Spleen (tissue), 11 donors: ENCODE measurements at regions not wholly inside any gene's neighbourhood (a gene's known extent, or its start where the extent isn't known, plus 50 kb on each side); places are given as distances from the start of the nearest gene placed in this dataset.
"Not testable (repeated sequence)": the region's sequence is repeated elsewhere in the genome, so short reads cannot be mapped to it uniquely, and the experiment has no call there.

Experiments
- DNase-seq: peaks from one replicate; pipeline ENCODE4 v3.0.0-alpha.2; 2020
- H3K27ac ChIP-seq, 8 donors: fragments of 200-600 bp; sonication (generic) in 7 of 8; 1 replicate in 4 of 8; 2 replicates in 4 of 8; pipeline versions ENCODE4 v1.5.0 to v1.8.0; 2016 to 2021; ENCODE audit warnings: inconsistent platforms in 4 of 8, mild to moderate bottlenecking in 4 of 8, moderate library complexity in 1 of 8
- H3K27me3 ChIP-seq, 7 donors: fragments of 200-600 bp; sonication (generic) in 6 of 7; replicated peaks in 1 of 7; 1 replicate in 4 of 7; 2 replicates in 3 of 7; pipeline versions ENCODE4 v1.5.0 to v1.8.0; 2016 to 2021; ENCODE audit warnings: inconsistent platforms in 3 of 7, mild to moderate bottlenecking in 1 of 7
- H3K36me3 ChIP-seq, 6 donors: fragments of 200-600 bp; sonication (generic) in 5 of 6; 1 replicate in 4 of 6; 2 replicates in 2 of 6; pipeline versions ENCODE4 v1.5.0 to v1.8.0; 2016 to 2021; ENCODE audit warnings: inconsistent platforms in 2 of 6
- H3K4me1 ChIP-seq, 6 donors: fragments of 200-600 bp; sonication (generic) in 5 of 6; 1 replicate in 3 of 6; 2 replicates in 3 of 6; pipeline versions ENCODE4 v1.5.0 to v1.8.0; 2016 to 2021; ENCODE audit warnings: inconsistent platforms in 3 of 6
- H3K4me3 ChIP-seq, 8 donors: fragments of 200-600 bp; sonication (generic) in 7 of 8; 1 replicate in 4 of 8; 2 replicates in 4 of 8; pipeline versions ENCODE4 v1.5.0 to v1.8.0; 2016 to 2021; ENCODE audit warnings: inconsistent platforms in 4 of 8, mild to moderate bottlenecking in 4 of 8, moderate library complexity in 2 of 8
- H3K9me3 ChIP-seq, 8 donors: fragments of 200-600 bp; sonication (generic) in 7 of 8; 1 replicate in 4 of 8; 2 replicates in 4 of 8; pipeline versions ENCODE4 v1.5.0 to v1.8.0; 2016 to 2021; ENCODE audit warnings: inconsistent platforms in 4 of 8
- POLR2A ChIP-seq, 3 donors: fragments of 450-650 bp; IDR thresholded peaks; one replicate each; pipeline ENCODE4 v1.5.1; 2017; ENCODE audit warnings: antibody characterized with exemption in 3 of 3, mild to moderate bottlenecking in 1 of 3
- POLR2AphosphoS5 ChIP-seq, 3 donors: sonication (generic); formaldehyde crosslinking; IDR thresholded peaks; one replicate each; pipeline ENCODE4 v1.5.1; 2017; ENCODE audit warnings: antibody characterized with exemption in 3 of 3
- WGBS, 5 donors: extraction: QIAGEN DNeasy Blood & Tissue Kit in 3 of 5; methylation state at CpG; one replicate each; pipeline versions ENCODE4 v1.1.5 to v1.1.7; 2013 to 2018; 5-methylcytosine and 5-hydroxymethylcytosine counted together
- intact Hi-C: fragments of 100-400 bp; cut with DNase I; formaldehyde crosslinking; loops from one replicate; pipeline ENCODE4 v1.15.0; 2023; ENCODE audit warnings: low total_unique reads
- TF ChIP-seq, protein P1 (sequence below), 11 experiments: fragments of 200-600 bp in 7 of 11; fragments of 450-650 bp in 4 of 11; sonication (generic) in 4 of 11; IDR thresholded peaks in 8 of 11; conservative IDR thresholded peaks in 3 of 11; 1 replicate in 7 of 11; 2 replicates in 4 of 11; pipeline versions ENCODE4 v1.4.0 to v1.8.0; 2016 to 2021; ENCODE audit warnings: antibody characterized with exemption in 11 of 11, inconsistent platforms in 4 of 11, mild to moderate bottlenecking in 1 of 11
- donor health status: healthy with polysubstance abuse.
- donor health status: DM: no; HTN: no; CAD: no; lungs with moderate emphysema.
- donor health status: DM: no; HTN: no; CAD: no.
- donor health status: Bipolar disorder and iron deficiency.
- donor health status: healthy.
- donor health status: DM: no; HTN: no; CAD: no.
- donor health status: DM: yes; HTN: yes; CAD: no.

DNA sequence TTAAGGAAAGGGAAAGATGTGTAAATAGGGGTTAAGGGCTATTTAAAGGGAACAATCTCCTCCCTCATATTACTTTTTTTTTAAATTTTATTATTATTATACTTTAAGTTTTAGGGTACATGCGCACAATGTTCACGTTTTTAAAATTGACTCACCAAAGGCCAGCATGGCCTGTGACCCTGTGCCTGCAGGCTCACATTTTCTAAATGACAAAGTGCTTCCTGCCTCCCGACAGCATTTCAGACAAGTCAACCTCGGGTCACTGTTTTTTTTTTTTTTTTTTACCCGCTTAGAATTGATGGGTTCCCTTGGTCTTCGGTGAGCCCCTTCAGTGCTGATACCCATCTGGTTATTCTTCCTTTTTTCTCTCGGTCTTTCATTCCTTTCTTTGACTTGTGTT, 70.4 kb upstream of the SCAF4 start:
- WGBS, 5 donors, result 14 to 20% (median 14%) methylated on average over 7 of the region's 7 CpGs
- Histone ChIP-seq H3K27ac (no peak overlapping the region), H3K27me3 (peaks cover 0 to 11% (median 0%) of the 10 kb centered on the region in 7 donors), H3K4me3 (no peak overlapping the region), H3K4me1 (no peaks in the 10 kb centered on the region), H3K36me3 (no peaks in the 10 kb centered on the region), H3K9me3 (no peaks in the 10 kb centered on the region)
- DNase-seq, result no peak
- intact Hi-C loops, result no loop called here
- TF ChIP-seq, protein P1, sequence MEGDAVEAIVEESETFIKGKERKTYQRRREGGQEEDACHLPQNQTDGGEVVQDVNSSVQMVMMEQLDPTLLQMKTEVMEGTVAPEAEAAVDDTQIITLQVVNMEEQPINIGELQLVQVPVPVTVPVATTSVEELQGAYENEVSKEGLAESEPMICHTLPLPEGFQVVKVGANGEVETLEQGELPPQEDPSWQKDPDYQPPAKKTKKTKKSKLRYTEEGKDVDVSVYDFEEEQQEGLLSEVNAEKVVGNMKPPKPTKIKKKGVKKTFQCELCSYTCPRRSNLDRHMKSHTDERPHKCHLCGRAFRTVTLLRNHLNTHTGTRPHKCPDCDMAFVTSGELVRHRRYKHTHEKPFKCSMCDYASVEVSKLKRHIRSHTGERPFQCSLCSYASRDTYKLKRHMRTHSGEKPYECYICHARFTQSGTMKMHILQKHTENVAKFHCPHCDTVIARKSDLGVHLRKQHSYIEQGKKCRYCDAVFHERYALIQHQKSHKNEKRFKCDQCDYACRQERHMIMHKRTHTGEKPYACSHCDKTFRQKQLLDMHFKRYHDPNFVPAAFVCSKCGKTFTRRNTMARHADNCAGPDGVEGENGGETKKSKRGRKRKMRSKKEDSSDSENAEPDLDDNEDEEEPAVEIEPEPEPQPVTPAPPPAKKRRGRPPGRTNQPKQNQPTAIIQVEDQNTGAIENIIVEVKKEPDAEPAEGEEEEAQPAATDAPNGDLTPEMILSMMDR (IDR thresholded peaks at IDR 0.05 in 8 of 11, conservative IDR thresholded peaks at IDR 0.05 in 3 of 11), result no peak
- TF ChIP-seq POLR2A (IDR thresholded peaks at IDR 0.05) (no peak), POLR2AphosphoS5 (IDR thresholded peaks at IDR 0.05) (no peak)

DNA sequence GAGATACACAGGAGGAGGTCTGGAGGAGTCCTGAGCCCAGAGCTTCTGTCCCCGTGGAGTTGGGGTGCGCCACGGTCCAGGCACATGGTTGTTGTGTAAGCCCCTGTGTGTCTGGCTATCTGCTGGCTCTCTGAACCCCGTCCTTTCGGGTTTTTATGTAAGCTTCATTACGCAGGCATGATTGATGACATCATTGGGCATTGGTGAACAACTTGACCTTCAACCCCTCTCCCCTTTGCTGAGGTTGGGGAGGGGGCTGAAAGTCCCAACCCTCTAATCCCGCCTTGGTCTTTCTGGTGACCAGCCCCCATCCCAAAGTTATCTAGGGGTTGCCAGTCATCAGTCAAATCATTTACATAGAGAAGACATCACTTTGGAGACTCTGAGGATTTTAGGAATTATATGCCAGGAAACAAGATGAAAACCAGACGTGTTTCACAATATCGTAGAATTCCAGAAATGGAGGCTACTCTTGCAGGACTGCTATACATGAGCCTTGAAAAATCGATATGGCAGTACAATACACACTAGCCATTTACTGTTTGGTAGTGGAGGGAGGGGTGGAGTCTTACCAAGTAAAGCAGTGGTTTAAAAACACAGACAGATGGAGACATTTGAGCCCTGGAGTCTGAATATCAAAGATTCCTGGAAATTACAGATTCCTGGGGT, 69.8 kb upstream of the SCAF4 start:
- no peaks in the 10 kb centered on the region for H3K4me1 ChIP-seq
- no peaks in the 10 kb centered on the region for H3K36me3 ChIP-seq
- no peak overlapping the region for H3K27ac ChIP-seq
- H3K27me3 ChIP-seq, result peaks cover 0 to 11% (median 0%) of the 10 kb centered on the region in 7 donors
- H3K4me3 ChIP-seq, result no peak overlapping the region
- no peak for DNase-seq
- H3K9me3 ChIP-seq, result no peaks in the 10 kb centered on the region
- intact Hi-C loops, result no loop called here
- WGBS, 5 donors, result 65 to 84% (median 78%) methylated on average over 10 of the region's 10 CpGs
- TF ChIP-seq, protein P1 (IDR thresholded peaks at IDR 0.05 in 8 of 11, conservative IDR thresholded peaks at IDR 0.05 in 3 of 11), result no peak
- TF ChIP-seq POLR2A (IDR thresholded peaks at IDR 0.05), result no peak
- TF ChIP-seq POLR2AphosphoS5 (IDR thresholded peaks at IDR 0.05), result no peak

DNA sequence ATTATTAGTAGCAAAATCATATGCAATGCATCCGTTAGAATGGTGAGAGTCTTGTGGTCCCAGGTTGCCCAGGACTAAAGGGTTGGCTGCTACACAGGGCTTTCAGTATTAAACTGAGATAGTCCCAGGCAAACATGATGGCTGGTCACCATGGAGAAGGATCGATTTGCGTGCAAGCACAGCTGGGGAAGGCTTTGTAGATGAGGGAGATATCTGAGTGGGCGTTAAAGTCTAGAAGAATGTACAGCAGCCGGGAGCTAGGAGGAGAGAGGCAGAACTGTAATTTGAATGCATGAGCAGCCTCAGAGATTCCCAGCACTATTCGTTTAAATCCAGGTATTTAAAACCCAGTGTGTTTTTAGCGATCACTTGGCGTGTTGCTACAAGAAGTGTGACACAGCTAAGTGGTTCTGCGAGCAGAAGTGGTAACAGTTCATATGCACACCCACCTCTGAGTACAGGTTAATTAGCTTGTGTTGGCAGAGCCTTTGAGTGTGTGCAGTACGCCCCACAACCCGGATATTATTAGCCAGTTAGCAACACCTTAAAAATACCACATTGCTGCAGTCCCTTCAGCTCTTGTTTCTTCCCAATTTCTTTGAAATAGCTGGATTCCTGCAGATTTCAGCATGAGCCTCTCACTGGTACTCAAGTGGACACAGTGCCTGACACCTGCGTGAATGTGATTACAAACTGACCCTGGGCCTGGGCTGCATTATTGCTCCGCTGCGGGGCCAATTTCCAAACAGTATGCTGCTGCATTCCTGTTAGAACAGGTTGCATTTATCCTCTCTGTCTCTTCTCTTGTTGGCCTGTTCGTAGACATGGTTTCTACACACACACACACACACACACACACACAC, 67.2 kb upstream of the SCAF4 start:
- no peak overlapping the region for H3K27ac ChIP-seq
- H3K36me3 ChIP-seq, result no peaks in the 10 kb centered on the region
- H3K4me1 ChIP-seq, result no peaks in the 10 kb centered on the region
- TF ChIP-seq, protein P1 (IDR thresholded peaks at IDR 0.05 in 8 of 11, conservative IDR thresholded peaks at IDR 0.05 in 3 of 11), result no peak
- TF ChIP-seq POLR2AphosphoS5 (IDR thresholded peaks at IDR 0.05) (no peak), POLR2A (IDR thresholded peaks at IDR 0.05) (no peak)
- 75 to 82% (median 78%) methylated on average over 15 of the region's 15 CpGs for WGBS, 5 donors
- H3K27me3 ChIP-seq, result peaks cover 0 to 11% (median 0%) of the 10 kb centered on the region in 7 donors
- no peak for DNase-seq
- intact Hi-C loops, result no loop called here
- no peaks in the 10 kb centered on the region for H3K9me3 ChIP-seq
- H3K4me3 ChIP-seq, result no peak overlapping the region

DNA sequence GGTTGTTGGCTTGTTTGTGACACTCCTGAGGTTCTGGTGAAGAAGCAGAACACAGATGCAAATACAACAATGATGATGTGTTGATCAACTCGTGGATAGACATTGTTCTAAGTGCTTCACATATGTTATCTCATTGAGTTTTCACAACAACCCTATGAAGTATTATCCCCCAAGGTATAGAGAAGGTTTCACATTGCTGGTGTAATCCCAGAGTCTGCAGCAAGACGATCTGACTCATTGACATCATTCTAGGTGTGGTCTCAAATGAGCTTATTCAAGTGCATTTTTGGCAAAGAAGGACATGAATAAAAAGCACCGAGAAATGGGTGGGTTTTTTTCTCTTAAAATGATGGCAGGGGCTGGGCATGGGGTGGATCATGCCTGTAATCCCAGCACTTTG, 64.1 kb upstream of the SCAF4 start:
- intact Hi-C loops, result no loop called here
- H3K4me3 ChIP-seq, result no peak overlapping the region
- H3K9me3 ChIP-seq, result no peaks in the 10 kb centered on the region
- peaks cover 0 to 11% (median 0%) of the 10 kb centered on the region in 7 donors for H3K27me3 ChIP-seq
- no peak overlapping the region for H3K27ac ChIP-seq
- 60 to 82% (median 75%) methylated on average over 3 of the region's 3 CpGs for WGBS, 5 donors
- no peaks in the 10 kb centered on the region for H3K4me1 ChIP-seq
- TF ChIP-seq, protein P1 (IDR thresholded peaks at IDR 0.05 in 8 of 11, conservative IDR thresholded peaks at IDR 0.05 in 3 of 11), result no peak
- no peak for TF ChIP-seq POLR2A (IDR thresholded peaks at IDR 0.05)
- no peak for TF ChIP-seq POLR2AphosphoS5 (IDR thresholded peaks at IDR 0.05)
- no peaks in the 10 kb centered on the region for H3K36me3 ChIP-seq
- DNase-seq, result no peak

DNA sequence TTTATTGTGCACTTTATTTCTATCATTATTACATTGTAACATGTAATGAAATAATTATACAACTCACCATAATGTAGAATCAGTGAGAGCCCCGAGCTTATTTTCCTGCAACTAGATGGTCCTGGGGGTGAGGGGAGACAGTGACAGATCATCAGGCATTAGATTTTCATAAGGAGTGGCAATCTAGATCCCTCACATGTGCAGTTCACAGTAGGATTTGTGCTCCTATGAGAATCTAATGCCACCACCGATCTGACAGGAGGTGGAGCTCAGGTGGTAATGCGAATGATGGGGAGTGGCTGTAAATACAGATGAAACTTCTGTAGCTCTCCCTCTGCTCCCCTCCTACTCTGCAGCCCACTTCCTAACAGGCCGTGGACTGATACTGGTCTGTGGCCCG, 58.5 kb upstream of the SCAF4 start:
- intact Hi-C loops, H3K36me3 ChIP-seq, H3K27ac ChIP-seq, H3K9me3 ChIP-seq, DNase-seq, H3K27me3 ChIP-seq, H3K4me1 ChIP-seq, H3K4me3 ChIP-seq: not testable (repeated sequence)
- 81 to 95% (median 90%) methylated on average over 5 of the region's 5 CpGs for WGBS, 5 donors
